ENCODE measurements at regions not wholly inside any gene's neighbourhood (a gene's known extent, or its start where the extent isn't known, plus 50 kb on each side); places are given as distances from the start of the nearest gene placed in this dataset.

GRCh38 chr20:19935842-19936241 lies 81.3 kb upstream of the NAA20 start:
- Histone ChIP-seq H3K79me2 (ENCODE audit: insufficient read depth, low read length) (no peaks in the 10 kb centered on the region), H3K4me2 (ENCODE audit: insufficient read depth, low read length) (no peak overlapping the region), H3K4me3 (ENCODE audit: low read depth in 1 of 2, low read length in 2 of 2) (no peak overlapping the region), H3K9ac (ENCODE audit: low read depth, low read length) (no peak overlapping the region), H2AFZ (ENCODE audit: low read depth, low read length) (no peak overlapping the region), H3K9me3 (ENCODE audit: insufficient read depth, low read length, severe bottlenecking) (no peaks in the 10 kb centered on the region), H3K4me1 (ENCODE audit: insufficient read depth, low read length) (peaks cover 9% of the 10 kb centered on the region; the same call in 1 of the 2 replicates), H3K27ac (ENCODE audit: low read length) (no peak overlapping the region), H4K20me1 (ENCODE audit: insufficient read depth, low read length) (no peaks in the 10 kb centered on the region), H3K36me3 (ENCODE audit: insufficient read depth, low read length) (no peaks in the 10 kb centered on the region), H3K27me3 (ENCODE audit: insufficient read depth, low read length, poor library complexity) (peaks cover 7% of the 10 kb centered on the region)
- ATAC-seq (ENCODE audit: insufficient read depth, low read depth): no peak
- DNase-seq: no peak
- TF ChIP-seq, protein P1, sequence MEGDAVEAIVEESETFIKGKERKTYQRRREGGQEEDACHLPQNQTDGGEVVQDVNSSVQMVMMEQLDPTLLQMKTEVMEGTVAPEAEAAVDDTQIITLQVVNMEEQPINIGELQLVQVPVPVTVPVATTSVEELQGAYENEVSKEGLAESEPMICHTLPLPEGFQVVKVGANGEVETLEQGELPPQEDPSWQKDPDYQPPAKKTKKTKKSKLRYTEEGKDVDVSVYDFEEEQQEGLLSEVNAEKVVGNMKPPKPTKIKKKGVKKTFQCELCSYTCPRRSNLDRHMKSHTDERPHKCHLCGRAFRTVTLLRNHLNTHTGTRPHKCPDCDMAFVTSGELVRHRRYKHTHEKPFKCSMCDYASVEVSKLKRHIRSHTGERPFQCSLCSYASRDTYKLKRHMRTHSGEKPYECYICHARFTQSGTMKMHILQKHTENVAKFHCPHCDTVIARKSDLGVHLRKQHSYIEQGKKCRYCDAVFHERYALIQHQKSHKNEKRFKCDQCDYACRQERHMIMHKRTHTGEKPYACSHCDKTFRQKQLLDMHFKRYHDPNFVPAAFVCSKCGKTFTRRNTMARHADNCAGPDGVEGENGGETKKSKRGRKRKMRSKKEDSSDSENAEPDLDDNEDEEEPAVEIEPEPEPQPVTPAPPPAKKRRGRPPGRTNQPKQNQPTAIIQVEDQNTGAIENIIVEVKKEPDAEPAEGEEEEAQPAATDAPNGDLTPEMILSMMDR (IDR thresholded peaks at IDR 0.05; ENCODE audit: borderline replicate concordance, extremely low read depth, low read length, poor library complexity, severe bottlenecking): no peak
- TF ChIP-seq EZH2 (IDR thresholded peaks at IDR 0.05; ENCODE audit: borderline replicate concordance, low read depth, low read length, severe bottlenecking): no peak

DNA sequence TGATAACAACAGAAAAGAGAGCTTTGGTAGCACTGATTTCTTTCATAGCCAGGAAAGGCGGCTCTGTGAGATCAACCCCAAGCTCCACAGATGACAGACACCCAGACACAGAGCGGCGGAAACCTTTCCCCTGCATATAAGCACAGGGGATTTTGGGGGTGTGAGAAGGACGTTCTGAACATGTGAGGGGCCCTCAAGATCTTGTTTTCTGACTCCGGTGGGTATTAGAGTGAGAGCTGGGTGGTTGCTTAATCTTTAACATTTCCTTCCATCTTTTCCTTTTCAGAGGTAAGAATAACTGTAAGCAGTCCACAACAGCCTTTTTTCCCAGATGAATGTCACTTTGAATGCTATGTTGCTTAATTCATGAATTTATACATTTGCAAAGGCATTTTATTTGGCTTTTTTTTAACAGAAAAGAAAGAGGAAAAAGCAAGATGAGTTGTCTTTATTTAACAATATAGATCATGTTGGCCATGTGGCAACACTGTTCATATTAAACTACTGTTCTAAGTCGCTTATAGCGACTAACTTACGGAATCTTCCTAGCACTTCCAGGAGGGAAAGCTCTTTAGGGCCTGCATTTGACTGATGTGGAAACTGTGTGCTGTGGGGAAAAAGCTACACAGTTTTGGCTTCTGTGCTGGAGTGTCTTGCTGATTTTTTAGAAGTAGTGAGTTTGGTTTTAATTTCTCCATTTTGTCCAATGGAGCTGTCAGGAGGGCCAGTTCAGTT lies 80.5 kb upstream of the NAA20 start:
- Histone ChIP-seq H3K4me3 (ENCODE audit: low read depth in 1 of 2, low read length in 2 of 2) (no peak overlapping the region), H3K4me2 (ENCODE audit: insufficient read depth, low read length) (peak overlapping the region; percentile 31; the same call in 1 of the 2 replicates), H4K20me1 (ENCODE audit: insufficient read depth, low read length) (no peaks in the 10 kb centered on the region), H3K9ac (ENCODE audit: low read depth, low read length) (no peak overlapping the region), H3K9me3 (ENCODE audit: insufficient read depth, low read length, severe bottlenecking) (no peaks in the 10 kb centered on the region), H3K27me3 (ENCODE audit: insufficient read depth, low read length, poor library complexity) (peaks cover 7% of the 10 kb centered on the region), H3K79me2 (ENCODE audit: insufficient read depth, low read length) (no peaks in the 10 kb centered on the region), H3K27ac (ENCODE audit: low read length) (no peak overlapping the region), H3K36me3 (ENCODE audit: insufficient read depth, low read length) (no peaks in the 10 kb centered on the region), H2AFZ (ENCODE audit: low read depth, low read length) (no peak overlapping the region), H3K4me1 (ENCODE audit: insufficient read depth, low read length) (peaks cover 9% of the 10 kb centered on the region; the same call in 1 of the 2 replicates)
- DNase-seq: no peak
- no peak for TF ChIP-seq EZH2 (IDR thresholded peaks at IDR 0.05; ENCODE audit: borderline replicate concordance, low read depth, low read length, severe bottlenecking)
- TF ChIP-seq, protein P1 (IDR thresholded peaks at IDR 0.05; ENCODE audit: borderline replicate concordance, extremely low read depth, low read length, poor library complexity, severe bottlenecking): no peak
- no peak for ATAC-seq (ENCODE audit: insufficient read depth, low read depth)

DNA sequence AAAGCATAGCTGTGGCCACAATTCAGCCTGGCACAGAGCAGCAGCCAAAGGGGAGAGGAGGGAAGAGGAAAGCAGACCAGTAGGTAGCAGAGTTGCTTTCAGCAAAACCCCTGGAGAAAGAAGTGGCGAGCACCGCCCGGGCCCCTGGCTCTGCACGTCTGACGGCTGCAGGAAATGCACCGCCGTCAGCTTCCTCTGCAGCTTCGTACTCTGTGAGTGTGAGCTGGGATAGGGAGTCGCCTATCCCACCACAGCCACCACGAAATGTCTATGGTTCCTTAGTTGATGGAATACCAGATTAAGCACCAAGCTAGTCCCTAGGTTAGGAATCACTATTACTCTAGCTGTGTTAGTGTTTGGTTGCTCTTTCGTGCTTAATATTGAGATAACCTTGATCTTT lies 79.9 kb upstream of the NAA20 start:
- peaks cover 7% of the 10 kb centered on the region for H3K27me3 ChIP-seq (ENCODE audit: insufficient read depth, low read length, poor library complexity)
- H3K36me3 ChIP-seq (ENCODE audit: insufficient read depth, low read length): no peaks in the 10 kb centered on the region
- H3K9me3 ChIP-seq (ENCODE audit: insufficient read depth, low read length, severe bottlenecking): no peaks in the 10 kb centered on the region
- H3K4me3 ChIP-seq (ENCODE audit: low read depth in 1 of 2, low read length in 2 of 2): no peak overlapping the region
- H3K4me1 ChIP-seq (ENCODE audit: insufficient read depth, low read length): peaks cover 9% of the 10 kb centered on the region; the same call in 1 of the 2 replicates
- H4K20me1 ChIP-seq (ENCODE audit: insufficient read depth, low read length): no peaks in the 10 kb centered on the region
- H3K79me2 ChIP-seq (ENCODE audit: insufficient read depth, low read length): no peaks in the 10 kb centered on the region
- ATAC-seq (ENCODE audit: insufficient read depth, low read depth) (peak; percentile 87), DNase-seq (peak; percentile 45)
- H2AFZ ChIP-seq (ENCODE audit: low read depth, low read length): no peak overlapping the region
- TF ChIP-seq, protein P1 (IDR thresholded peaks at IDR 0.05; ENCODE audit: borderline replicate concordance, extremely low read depth, low read length, poor library complexity, severe bottlenecking): no peak
- no peak for TF ChIP-seq EZH2 (IDR thresholded peaks at IDR 0.05; ENCODE audit: borderline replicate concordance, low read depth, low read length, severe bottlenecking)
- H3K27ac ChIP-seq (ENCODE audit: low read length): no peak overlapping the region
- H3K9ac ChIP-seq (ENCODE audit: low read depth, low read length): no peak overlapping the region
- H3K4me2 ChIP-seq (ENCODE audit: insufficient read depth, low read length): peak overlapping the region; percentile 31; the same call in 1 of the 2 replicates

Measured in DND-41 (cell line).